Fibroblast of peridontal ligament (primary cell): ENCODE measurements at regions not wholly inside any gene's neighbourhood (a gene's known extent, or its start where the extent isn't known, plus 50 kb on each side); places are given as distances from the start of the nearest gene placed in this dataset.

ENCODE experiments used
- DNase-seq: peaks from one replicate; pipeline ENCODE4 v3.0.0-alpha.2; 2010; ENCODE audit errors: extremely low read depth

DNA sequence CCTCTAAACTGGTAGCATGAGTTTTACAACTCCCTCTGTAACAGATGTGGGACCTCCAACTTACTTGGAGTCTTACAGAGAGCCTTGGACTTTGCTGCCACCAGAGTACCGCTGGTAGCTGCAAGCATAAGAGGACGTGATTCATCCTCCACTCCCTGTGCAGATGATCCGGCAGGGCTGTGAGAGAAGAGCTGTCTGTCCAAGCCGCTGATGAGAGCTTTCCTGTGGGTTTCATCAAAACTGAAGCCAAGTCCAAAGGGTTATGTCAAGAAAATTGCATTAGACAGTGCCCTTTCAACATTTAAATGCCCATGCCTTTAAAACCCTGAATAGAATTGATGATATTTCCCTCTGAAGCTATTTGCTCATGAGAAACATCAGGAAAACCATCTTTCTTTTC lies 85.8 kb downstream of the LLPH start:
- peak; percentile 48 for DNase-seq

DNA sequence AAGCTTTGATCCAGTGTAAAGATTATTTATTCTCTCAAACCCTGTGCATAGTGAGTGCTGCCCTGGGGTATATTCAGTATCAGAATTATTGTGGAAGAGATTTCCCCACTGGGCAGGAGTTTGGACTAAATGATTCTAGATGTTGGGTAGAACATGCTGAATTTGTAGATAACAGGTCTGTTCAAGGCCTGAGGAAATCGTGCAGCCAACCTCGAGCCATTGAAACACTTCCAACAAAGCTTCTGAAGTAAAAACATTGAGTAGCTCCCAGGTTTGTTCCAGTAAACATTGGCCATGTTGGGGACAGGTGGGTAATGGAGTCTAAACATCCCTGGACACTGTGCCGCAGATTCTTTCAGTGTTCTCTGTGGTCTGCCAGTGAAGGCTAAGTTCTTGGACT lies 87.5 kb downstream of the LLPH start:
- DNase-seq, result no peak

DNA sequence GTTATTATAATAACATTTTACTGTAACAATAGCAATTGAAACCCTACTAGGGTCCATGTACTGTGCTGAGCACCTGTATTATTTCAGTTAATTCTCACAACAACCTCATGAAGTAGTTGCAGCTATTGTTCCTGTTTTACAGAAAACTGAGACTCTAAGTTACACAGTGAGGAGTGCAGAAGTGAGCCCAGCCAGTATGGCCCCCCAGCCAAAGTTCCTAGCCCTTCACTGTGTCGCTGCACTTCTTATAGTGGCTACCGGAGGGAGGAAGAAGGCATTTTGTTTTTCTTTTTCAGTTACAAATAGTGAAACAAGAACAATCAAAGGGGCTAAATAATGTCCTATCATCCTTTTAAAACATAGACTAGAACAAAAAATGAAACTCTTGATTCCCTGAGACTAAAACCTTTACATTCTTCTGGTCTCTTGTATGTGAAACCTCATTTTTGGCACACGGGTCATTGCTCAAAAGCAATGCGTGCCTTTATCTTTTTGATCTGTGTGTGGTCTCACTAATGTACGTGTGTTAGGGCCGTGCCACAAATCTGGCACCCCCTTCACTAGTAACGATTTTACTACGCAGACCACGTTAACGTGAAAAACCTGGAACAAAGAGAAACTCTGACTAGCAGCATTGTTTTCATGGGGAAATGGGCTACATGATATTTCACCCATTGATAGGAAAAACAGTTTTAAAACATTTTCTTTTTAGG lies 88.7 kb downstream of the LLPH start:
- no peak for DNase-seq

DNA sequence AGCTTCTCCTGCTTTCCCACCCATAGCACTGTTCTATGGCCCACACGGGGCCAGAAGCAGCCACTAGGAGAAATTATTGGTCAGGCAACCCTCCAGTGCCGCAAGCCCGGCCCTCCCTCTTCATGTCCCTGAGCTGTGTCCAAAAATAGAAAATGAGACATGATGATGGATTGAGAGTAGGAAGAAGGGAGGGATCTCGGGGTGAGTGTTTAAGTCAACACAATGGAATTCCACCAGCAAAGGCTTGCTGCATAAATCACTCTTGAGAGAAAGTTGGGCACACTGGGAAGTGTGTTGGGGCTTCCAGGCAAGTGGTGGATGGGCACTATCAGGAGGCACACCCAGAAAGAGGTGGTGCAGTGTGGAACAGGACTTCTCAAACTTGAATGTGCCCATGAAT lies 94.2 kb downstream of the LLPH start:
- peak; percentile 98 for DNase-seq

DNA sequence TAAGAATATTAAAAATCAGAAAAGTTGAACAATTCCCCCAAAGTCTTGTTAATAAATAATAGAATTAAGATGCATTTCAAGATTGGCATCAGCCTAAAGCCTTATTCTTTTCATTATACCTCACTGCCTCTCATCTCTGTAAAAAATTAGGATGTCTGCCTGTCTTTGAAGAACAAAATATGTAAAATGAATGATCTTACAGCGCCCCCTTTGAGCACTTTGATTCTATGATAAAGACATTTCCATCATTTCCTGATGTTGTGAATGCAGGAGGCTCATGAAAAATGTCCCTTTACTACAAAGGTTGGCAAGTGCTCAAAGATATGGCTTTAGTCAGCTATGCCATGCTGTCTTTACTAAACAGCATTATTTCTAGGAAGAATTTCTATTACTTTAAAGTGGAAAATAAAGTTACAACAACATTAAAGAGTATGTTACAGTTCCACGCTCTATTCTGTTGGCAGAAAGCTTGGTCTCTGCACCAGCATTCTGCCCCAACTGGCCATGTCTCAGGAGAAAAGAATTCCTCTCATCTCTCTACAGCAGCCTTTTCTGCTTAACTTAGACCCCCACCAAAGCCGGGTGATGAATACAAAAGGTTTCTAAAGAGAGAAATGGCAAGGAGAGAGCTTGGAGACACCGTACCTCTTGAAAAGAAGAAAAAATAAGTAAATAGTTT lies 95.1 kb downstream of the LLPH start:
- DNase-seq, result peak; percentile 85

DNA sequence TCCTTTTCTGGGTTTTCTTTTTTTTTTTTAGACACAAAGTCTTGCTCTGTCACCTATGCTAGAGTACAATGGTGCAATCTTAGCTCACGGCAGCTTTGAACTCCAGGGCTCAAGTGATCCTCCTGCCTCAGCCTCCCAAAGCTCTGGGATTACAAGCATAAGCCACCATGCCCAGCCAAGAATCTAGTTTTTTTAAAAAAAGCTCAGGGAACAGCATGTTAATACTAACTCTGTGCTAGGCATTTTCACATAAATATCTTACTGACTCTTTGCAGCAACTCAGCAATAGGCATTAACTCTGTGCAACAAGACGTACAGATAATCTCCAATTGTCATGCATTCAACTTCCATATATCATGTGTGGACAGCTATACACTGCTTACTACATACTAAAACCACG lies 97.4 kb downstream of the LLPH start:
- DNase-seq, result no peak

DNA sequence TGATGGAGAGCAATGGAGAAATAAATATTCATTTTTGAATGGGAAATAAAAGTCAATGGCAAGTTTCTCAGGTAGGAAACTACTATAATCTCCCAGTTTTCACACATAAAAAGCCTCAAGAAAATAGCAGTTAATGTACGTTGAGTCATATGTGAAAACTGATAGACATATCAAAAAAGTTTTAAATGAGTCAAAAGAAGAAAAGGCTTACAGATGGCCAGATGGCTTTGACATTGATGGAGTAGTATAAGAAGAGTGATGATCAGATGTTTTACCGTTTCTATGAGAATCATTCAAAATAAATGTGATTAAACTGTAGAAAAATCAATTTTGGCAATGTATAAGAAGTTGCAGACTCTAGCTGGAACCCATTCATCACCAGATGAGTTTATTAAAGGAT lies 97.8 kb downstream of the LLPH start:
- no peak for DNase-seq

DNA sequence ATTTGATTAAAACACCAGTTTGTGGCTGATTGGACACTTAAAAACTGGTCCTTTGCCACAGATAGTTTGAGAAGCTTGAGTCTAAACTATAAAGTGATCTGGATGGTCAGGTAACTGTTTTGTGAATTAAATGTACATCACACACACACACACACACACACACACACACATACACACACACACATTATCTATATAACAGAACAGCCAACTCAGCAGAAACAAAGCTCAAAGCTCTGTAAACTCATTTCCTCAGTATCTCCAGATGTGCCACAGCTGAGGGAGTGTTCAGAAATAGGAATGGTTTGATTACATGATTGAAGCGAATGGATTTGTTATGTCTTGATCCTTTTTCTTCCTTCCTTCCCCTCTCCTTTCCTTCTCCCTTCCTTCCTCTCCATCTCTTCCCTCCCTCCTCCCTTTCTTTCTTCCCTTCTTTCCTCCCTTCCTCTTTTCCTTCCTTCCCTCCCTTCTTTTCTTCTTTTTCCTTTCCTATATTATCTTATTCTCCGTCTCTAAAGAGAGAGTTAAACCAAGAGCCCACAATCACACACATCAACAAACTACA lies 100.3 kb downstream of the LLPH start:
- no peak for DNase-seq

DNA sequence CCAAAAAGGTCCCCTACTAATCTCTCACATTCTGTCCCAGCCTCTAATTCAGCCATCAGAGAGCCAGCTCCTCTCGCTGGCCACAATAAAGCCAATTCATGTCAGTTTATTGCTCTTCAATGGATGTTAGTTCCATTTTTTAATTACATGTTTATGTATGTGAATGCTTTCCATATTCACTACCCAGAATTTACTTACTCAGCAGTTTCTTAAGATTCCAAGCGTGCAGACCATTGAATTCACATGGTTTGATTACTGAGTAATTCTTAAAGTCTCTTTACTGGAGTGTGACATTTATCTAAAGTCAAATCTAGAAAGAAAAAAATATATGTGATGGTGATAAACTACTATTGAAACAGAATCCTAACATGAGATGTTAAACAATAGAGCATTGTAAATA lies 102.2 kb downstream of the LLPH start:
- no peak for DNase-seq

DNA sequence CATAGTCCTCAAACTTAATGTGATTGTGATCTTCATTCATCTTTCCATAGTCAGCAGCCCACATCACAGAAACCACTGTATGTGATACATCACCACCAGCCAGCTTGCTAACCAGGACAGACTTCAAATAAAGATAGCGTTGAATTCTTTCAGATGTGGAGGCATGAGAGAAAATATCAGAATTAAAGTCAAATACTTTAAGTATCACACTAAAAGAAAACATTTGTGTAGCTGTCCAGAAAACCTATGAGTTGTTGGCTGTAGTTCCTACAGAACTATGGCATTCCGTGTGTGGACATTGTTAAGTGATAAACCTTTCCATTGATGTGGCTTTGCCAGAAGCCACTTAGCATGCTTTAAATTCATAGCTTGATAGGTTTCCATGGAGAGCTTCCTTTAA lies 105.1 kb downstream of the LLPH start:
- DNase-seq, result no peak

DNA sequence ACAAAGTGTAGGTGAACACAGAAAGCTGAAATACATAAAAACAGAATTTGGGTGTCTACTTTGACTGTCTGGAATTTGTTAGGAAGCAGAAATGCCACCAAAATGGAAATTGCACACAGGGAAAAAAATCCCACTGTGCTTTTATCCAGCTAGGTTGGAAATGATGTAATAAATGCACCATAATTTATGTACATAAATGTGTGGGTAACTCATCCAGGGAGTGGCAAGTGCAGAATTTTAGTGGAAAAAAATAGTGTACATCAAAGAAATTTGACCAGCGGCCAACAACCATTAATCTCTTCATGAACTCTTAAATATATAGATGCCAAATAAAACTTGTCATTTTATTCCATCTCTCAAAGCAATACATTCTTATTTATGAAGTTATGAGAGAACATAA lies 105.6 kb downstream of the LLPH start:
- no peak for DNase-seq

DNA sequence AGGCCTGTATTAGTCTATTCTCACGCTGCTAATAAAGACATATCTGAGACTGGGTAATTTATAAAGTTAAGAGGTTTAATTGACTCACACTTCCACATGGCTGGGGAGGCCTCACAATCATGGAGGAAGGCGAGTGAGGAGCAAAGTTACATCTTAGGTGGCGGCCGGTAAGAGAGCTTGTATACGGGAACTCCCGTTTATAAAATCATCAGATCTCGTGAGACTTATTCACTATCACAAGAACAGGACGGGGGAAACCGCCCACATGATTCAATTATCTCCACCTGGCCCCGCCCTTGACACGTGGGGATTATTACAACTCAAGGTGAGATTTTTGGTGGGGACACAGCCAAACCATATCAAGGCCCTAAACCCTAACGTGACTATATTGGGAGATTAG lies 110.1 kb downstream of the LLPH start:
- no peak for DNase-seq

DNA sequence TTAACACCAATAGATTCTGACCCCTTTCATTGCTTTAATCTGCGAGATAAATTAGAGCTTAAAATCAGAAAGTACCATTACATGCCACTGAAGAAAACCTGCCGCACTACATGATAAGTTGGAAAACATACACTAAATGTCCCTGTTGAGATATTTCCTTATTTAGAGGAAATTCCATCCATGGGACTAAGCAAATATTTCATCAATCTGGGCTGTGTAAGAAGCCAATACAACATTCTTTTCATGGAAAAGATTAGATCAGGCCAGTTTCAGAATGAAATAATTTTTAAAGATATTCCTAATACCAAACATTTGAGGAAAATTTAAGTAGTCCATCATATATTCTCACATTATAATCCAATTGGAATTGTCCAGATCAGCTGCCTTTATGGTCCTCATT lies 112.8 kb downstream of the LLPH start:
- peak; percentile 53 for DNase-seq
